H1 (cell line): ENCODE measurements at regions not wholly inside any gene's neighbourhood (a gene's known extent, or its start where the extent isn't known, plus 50 kb on each side); places are given as distances from the start of the nearest gene placed in this dataset.

Source experiments
- CTCF ChIA-PET: fragments of 300-600 bp; sonication (Branson Sonifier 250); formaldehyde crosslinking; loops from one replicate; lab custom pipeline; 2021; ENCODE audit not compliant: partially characterized antibody; lab: Charles Lee
- POLR2A ChIA-PET: fragments of 300-600 bp; sonication (Branson Sonifier 250); formaldehyde crosslinking; loops from one replicate; lab custom pipeline; 2021; ENCODE audit warnings: inconsistent platforms; ENCODE audit not compliant: partially characterized antibody; lab: Charles Lee
- DNase-seq, 2 experiments: peaks; one replicate each; pipeline versions ENCODE4 v3.0.0 to v3.0.0-alpha.2; 2010 to 2022; ENCODE audit warnings: low spot score in 2 of 2, low read depth in 1 of 2, mixed read lengths in 1 of 2
- FAIRE-seq: peaks from 2 replicates; lab custom pipeline; 2011; peaks lifted over from hg19 to GRCh38; lab: Jason Lieb, UNC
- H2AFZ ChIP-seq: 2 replicates; pipeline ENCODE4 v1.8.1; 2012; ENCODE audit warnings: low read length, inconsistent platforms
- H2AK5ac ChIP-seq: 2 replicates; pipeline ENCODE4 v1.6.1; 2013; ENCODE audit warnings: low read depth, low read length
- H2BK120ac ChIP-seq: replicated peaks from 2 replicates; pipeline ENCODE3; 2013; ENCODE audit warnings: low read depth, low read length, inconsistent platforms
- H2BK12ac ChIP-seq: 2 replicates; pipeline ENCODE4 v1.6.1; 2013; ENCODE audit warnings: low read depth, low read length
- H2BK15ac ChIP-seq: 2 replicates; pipeline ENCODE4 v1.6.1; 2013; ENCODE audit warnings: low read length
- H2BK20ac ChIP-seq: 2 replicates; pipeline ENCODE4 v1.6.1; 2013; ENCODE audit warnings: low read length
- H2BK5ac ChIP-seq: 2 replicates; pipeline ENCODE4 v1.6.1; 2013; ENCODE audit warnings: low read depth, low read length
- H3K14ac ChIP-seq: 2 replicates; pipeline ENCODE4 v1.6.1; 2013; ENCODE audit warnings: inconsistent platforms; ENCODE audit not compliant: insufficient read length
- H3K18ac ChIP-seq: 2 replicates; pipeline ENCODE4 v1.6.1; 2013; ENCODE audit warnings: low read length; ENCODE audit errors: extremely low read depth
- H3K23ac ChIP-seq: 2 replicates; pipeline ENCODE4 v1.6.1; 2013; ENCODE audit warnings: inconsistent platforms; ENCODE audit not compliant: insufficient read length
- H3K23me2 ChIP-seq: 2 replicates; pipeline ENCODE4 v1.6.1; 2013; ENCODE audit warnings: low read depth, low read length
- H3K27ac ChIP-seq: 2 replicates; pipeline ENCODE4 v1.6.1; 2011; ENCODE audit warnings: low read depth, low read length, inconsistent platforms
- H3K27me3 ChIP-seq, 4 experiments: replicated peaks in 1 of 4; 1 replicate in 1 of 4; 2 replicates in 3 of 4; pipeline versions ENCODE4 v1.6.1 to v1.8.1; 2011 to 2013; ENCODE audit warnings: low read length in 3 of 4, mild to moderate bottlenecking in 3 of 4, inconsistent platforms in 2 of 4, mixed read lengths in 2 of 4, moderate library complexity in 1 of 4; ENCODE audit not compliant: control insufficient read depth in 3 of 4, insufficient read depth in 3 of 4; ENCODE audit errors: extremely low read depth in 1 of 4
- H3K36me3 ChIP-seq, 4 experiments: 2 replicates each; pipeline versions ENCODE4 v1.6.1 to v1.8.1; 2011 to 2013; ENCODE audit warnings: mild to moderate bottlenecking in 4 of 4, low read length in 3 of 4, moderate library complexity in 2 of 4, control low read depth in 1 of 4, inconsistent platforms in 1 of 4; ENCODE audit not compliant: insufficient read depth in 4 of 4, control insufficient read depth in 2 of 4
- H3K4ac ChIP-seq: replicated peaks from 2 replicates; pipeline ENCODE3; 2013; ENCODE audit warnings: low read length, low read depth, mixed read lengths, inconsistent platforms; ENCODE audit not compliant: insufficient read length
- H3K4me1 ChIP-seq, 4 experiments: replicated peaks in 1 of 4; 1 replicate in 1 of 4; 2 replicates in 3 of 4; pipeline versions ENCODE4 v1.6.1 to v1.8.1; 2011 to 2013; ENCODE audit warnings: low read length in 3 of 4, inconsistent platforms in 2 of 4, mixed read lengths in 1 of 4; ENCODE audit not compliant: insufficient read depth in 4 of 4, control insufficient read depth in 3 of 4
- H3K4me2 ChIP-seq, 2 experiments: 2 replicates each; pipeline versions ENCODE4 v1.6.1 to v1.8.1; 2011 to 2013; ENCODE audit warnings: low read depth in 2 of 2, low read length in 2 of 2, control low read depth in 1 of 2, inconsistent platforms in 1 of 2, mild to moderate bottlenecking in 1 of 2; ENCODE audit not compliant: insufficient read depth in 1 of 2
- H3K4me3 ChIP-seq, 4 experiments: fragments of 200-600, 300-600 bp in 1 of 4; sonication (generic), shearing (Covaris generic), sonication (Bioruptor Twin) in 1 of 4; 2 replicates each; pipeline versions ENCODE4 v1.5.1 to v1.8.1; 2011 to 2016; ENCODE audit warnings: low read length in 4 of 4, low read depth in 3 of 4, control low read depth in 2 of 4, inconsistent platforms in 2 of 4, mild to moderate bottlenecking in 2 of 4, mixed read lengths in 1 of 4, moderate library complexity in 1 of 4; ENCODE audit not compliant: insufficient read depth in 2 of 4; ENCODE audit errors: extremely low read depth in 1 of 4
- H3K56ac ChIP-seq: replicated peaks from 2 replicates; pipeline ENCODE3; 2013; ENCODE audit warnings: low read depth, mild to moderate bottlenecking, mixed read lengths, low read length, inconsistent platforms; ENCODE audit not compliant: insufficient read length
- H3K79me1 ChIP-seq: 2 replicates; pipeline ENCODE4 v1.6.1; 2013; ENCODE audit warnings: low read depth, low read length, control low read depth
- H3K79me2 ChIP-seq, 2 experiments: 2 replicates each; pipeline versions ENCODE4 v1.6.1 to v1.8.1; 2012 to 2013; ENCODE audit warnings: low read length in 2 of 2, mild to moderate bottlenecking in 2 of 2, inconsistent platforms in 1 of 2; ENCODE audit not compliant: insufficient read depth in 2 of 2, control insufficient read depth in 1 of 2
- H3K9ac ChIP-seq, 4 experiments: replicated peaks in 1 of 4; 1 replicate in 1 of 4; 2 replicates in 3 of 4; pipeline versions ENCODE4 v1.6.1 to v1.8.1; 2011 to 2013; ENCODE audit warnings: low read depth in 3 of 4, low read length in 3 of 4, control low read depth in 2 of 4, mild to moderate bottlenecking in 2 of 4, moderate library complexity in 2 of 4, inconsistent platforms in 1 of 4; ENCODE audit errors: extremely low read depth in 1 of 4
- H3K9me3 ChIP-seq, 2 experiments: 2 replicates each; pipeline versions ENCODE4 v1.6.1 to v1.8.1; 2012 to 2013; ENCODE audit warnings: mild to moderate bottlenecking in 2 of 2, moderate library complexity in 2 of 2, control low read depth in 1 of 2, inconsistent platforms in 1 of 2, low read depth in 1 of 2, low read length in 1 of 2, mixed read lengths in 1 of 2; ENCODE audit not compliant: insufficient read depth in 2 of 2
- H4K20me1 ChIP-seq, 2 experiments: replicated peaks in 1 of 2; 2 replicates each; pipeline versions ENCODE3 to v1.8.1; 2011 to 2013; ENCODE audit warnings: inconsistent platforms in 2 of 2, low read length in 2 of 2, mild to moderate bottlenecking in 1 of 2; ENCODE audit not compliant: insufficient read depth in 2 of 2, control insufficient read depth in 1 of 2
- H4K5ac ChIP-seq: 2 replicates; pipeline ENCODE4 v1.6.1; 2013; ENCODE audit warnings: low read length, low read depth, mixed read lengths, inconsistent platforms; ENCODE audit not compliant: insufficient read length
- H4K8ac ChIP-seq: 2 replicates; pipeline ENCODE4 v1.8.0; 2013; ENCODE audit warnings: mild to moderate bottlenecking, moderate library complexity, low read length, inconsistent platforms; ENCODE audit not compliant: insufficient read depth; ENCODE audit errors: extremely low read depth
- H4K91ac ChIP-seq: replicated peaks from 2 replicates; pipeline ENCODE3; 2013; ENCODE audit warnings: low read length, mixed read lengths, inconsistent platforms; ENCODE audit not compliant: insufficient read length
- BRCA1 ChIP-seq: IDR thresholded peaks from 2 replicates; pipeline ENCODE4 v1.6.1; 2012; ENCODE audit warnings: low read depth, low read length, improper control_type of control experiment
- CBX8 ChIP-seq: fragments of 300-800, 300-1000 bp; sonication (generic); IDR thresholded peaks from 2 replicates; pipeline ENCODE4 v1.7.1; 2016; ENCODE audit warnings: low read depth, low read length, borderline replicate concordance
- CTBP2 ChIP-seq: IDR thresholded peaks from 2 replicates; pipeline ENCODE4 v1.7.0; 2011; ENCODE audit warnings: borderline replicate concordance, mild to moderate bottlenecking, moderate library complexity, mixed read lengths, low read length; ENCODE audit not compliant: insufficient read depth, insufficient read length
- EGR1 ChIP-seq: IDR thresholded peaks from 2 replicates; pipeline ENCODE4 v1.6.1; 2011; ENCODE audit warnings: low read depth, low read length, borderline replicate concordance
- PHF8 ChIP-seq: fragments of 200-600 bp; sonication (generic); conservative IDR thresholded peaks from 2 replicates; pipeline ENCODE4 v1.7.1; 2012; ENCODE audit warnings: low read depth, mild to moderate bottlenecking, inconsistent platforms, low read length, moderate library complexity
- RAD21 ChIP-seq, 2 experiments: IDR thresholded peaks in 1 of 2; conservative IDR thresholded peaks in 1 of 2; 2 replicates each; pipeline ENCODE4 v1.6.1; 2011; ENCODE audit warnings: low read depth in 2 of 2, low read length in 2 of 2, improper control_type of control experiment in 1 of 2, inconsistent platforms in 1 of 2, mild to moderate bottlenecking in 1 of 2, moderate library complexity in 1 of 2
- RBBP5 ChIP-seq: IDR thresholded peaks from 2 replicates; pipeline ENCODE4 v1.7.1; 2012; ENCODE audit warnings: low read depth, mild to moderate bottlenecking, inconsistent platforms, low read length, moderate library complexity, borderline replicate concordance
- RXRA ChIP-seq: IDR thresholded peaks from 2 replicates; pipeline ENCODE4 v1.6.1; 2011; ENCODE audit warnings: low read depth, mild to moderate bottlenecking, low read length, moderate library complexity; ENCODE audit not compliant: insufficient read depth
- SIRT6 ChIP-seq: IDR thresholded peaks from one replicate; pipeline ENCODE4 v1.7.1; 2012; ENCODE audit warnings: low read length, inconsistent platforms
- SP1 ChIP-seq: IDR thresholded peaks from 2 replicates; pipeline ENCODE4 v1.6.1; 2011; ENCODE audit warnings: low read depth, low read length
- SUZ12 ChIP-seq: fragments of 200-600 bp; sonication (generic); IDR thresholded peaks from 2 replicates; pipeline ENCODE4 v1.6.1; 2012; ENCODE audit warnings: mild to moderate bottlenecking, inconsistent platforms, low read length, moderate library complexity, mixed read lengths
- TAF7 ChIP-seq: optimal IDR thresholded peaks from 2 replicates; pipeline ENCODE3; 2011; ENCODE audit warnings: low read depth, mild to moderate bottlenecking, inconsistent platforms, low read length, moderate library complexity, borderline replicate concordance
- WGBS, 2 experiments: shearing (Covaris generic) in 1 of 2; methylation state at CpG; one replicate each; pipeline versions ENCODE4 v1.1.6 to v1.1.7; 2013 to 2015; ENCODE audit warnings: low lambda C conversion rate in 2 of 2, mixed read lengths in 2 of 2, inconsistent platforms in 1 of 2, low coverage in 1 of 2, missing lambda C conversion rate in 1 of 2; ENCODE audit not compliant: insufficient replicate concordance in 2 of 2, insufficient coverage in 1 of 2, insufficient read length in 1 of 2; ENCODE audit errors: extremely low coverage in 1 of 2, missing lambda C conversion rate in 1 of 2; 5-methylcytosine and 5-hydroxymethylcytosine counted together

DNA sequence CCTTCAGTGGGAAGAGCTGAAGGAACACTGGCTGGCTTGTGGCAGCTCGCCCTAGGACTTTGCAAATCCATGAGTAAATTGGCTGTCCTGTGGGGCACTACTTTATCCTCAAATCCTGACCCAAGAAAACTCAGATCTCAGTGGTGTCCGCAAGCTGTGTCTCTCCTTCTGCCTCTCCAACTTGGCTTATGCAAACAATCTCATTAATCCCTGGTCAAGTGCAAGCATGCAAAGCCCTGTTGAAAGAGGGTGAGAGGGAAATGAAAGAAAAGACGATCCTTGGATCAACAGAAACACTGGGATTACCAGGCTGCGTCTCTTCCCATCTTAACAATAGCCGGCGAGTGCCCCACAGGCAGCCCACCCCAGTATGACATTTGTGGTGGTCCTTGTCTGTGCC lies 901.6 kb downstream of the BCL11B start:
- Histone ChIP-seq H4K20me1 (no peaks in the 10 kb centered on the region), H3K79me2 (no peaks in the 10 kb centered on the region), H3K23ac (no peak overlapping the region), H2BK120ac (no peak overlapping the region), H2AK5ac (no peak overlapping the region), H3K14ac (no peak overlapping the region), H3K4me1 (no peaks in the 10 kb centered on the region), H2BK15ac (no peak overlapping the region), H4K5ac (no peak overlapping the region), H3K79me1 (no peaks in the 10 kb centered on the region), H4K91ac (no peak overlapping the region), H3K56ac (no peak overlapping the region), H3K4ac (no peak overlapping the region), H3K4me2 (no peak overlapping the region), H3K18ac (no peak overlapping the region), H3K36me3 (no peaks in the 10 kb centered on the region), H2BK12ac (no peak overlapping the region), H4K8ac (no peak overlapping the region), H3K9me3 (peaks cover 0 to 5% of the 10 kb centered on the region in 2 experiments; a peak in 2 of 4 replicates), H2BK20ac (no peak overlapping the region), H3K23me2 (no peaks in the 10 kb centered on the region), H3K4me3 (no peak overlapping the region), H3K9ac (no peak overlapping the region), H3K27me3 (no peaks in the 10 kb centered on the region), H3K27ac (no peak overlapping the region), H2BK5ac (no peak overlapping the region), H2AFZ (no peak overlapping the region)
- WGBS, 2 experiments = 92% methylated on average over 6 of the region's 6 CpGs; no CpG with 5 or more reads in 1 of the 2 experiments
- no peak for TF ChIP-seq BRCA1
- TF ChIP-seq SP1 = no peak
- no peak for TF ChIP-seq RAD21 (IDR thresholded peaks at IDR 0.05 in 1 of 2, conservative IDR thresholded peaks at IDR 0.05 in 1 of 2; ENCODE audit: low read depth in 2 of 2, low read length in 2 of 2)
- TF ChIP-seq TAF7 = no peak
- TF ChIP-seq RXRA = no peak
- no peak for TF ChIP-seq EGR1
- TF ChIP-seq CBX8 = no peak
- no peak for TF ChIP-seq SUZ12
- TF ChIP-seq SIRT6 = no peak
- no peak for TF ChIP-seq PHF8
- TF ChIP-seq RBBP5 = no peak
- TF ChIP-seq CTBP2 = no peak
- ChIA-PET POLR2A (no interaction called here), CTCF (no interaction called here)
- DNase-seq (no peak), FAIRE-seq (no peak)
